BE2C (cell line): ENCODE measurements at regions not wholly inside any gene's neighbourhood (a gene's known extent, or its start where the extent isn't known, plus 50 kb on each side); places are given as distances from the start of the nearest gene placed in this dataset.
"Not testable (repeated sequence)": the region's sequence is repeated elsewhere in the genome, so short reads cannot be mapped to it uniquely, and the experiment has no call there.

Source experiments
- DNase-seq: peaks from one replicate; pipeline ENCODE4 v3.0.0-alpha.2; 2020
- H3K27me3 ChIP-seq: fragments of 250-450 bp; sonication (Bioruptor Pico); 2 replicates; pipeline ENCODE4 v1.5.1; 2020; ENCODE audit warnings: mild to moderate bottlenecking
- H3K36me3 ChIP-seq: fragments of 250-450 bp; sonication (Bioruptor Pico); 2 replicates; pipeline ENCODE4 v1.5.1; 2020; ENCODE audit warnings: mild to moderate bottlenecking
- H3K4me1 ChIP-seq: fragments of 250-450 bp; sonication (Bioruptor Pico); 2 replicates; pipeline ENCODE4 v1.5.1; 2020
- H3K4me3 ChIP-seq: 2 replicates; pipeline ENCODE4 v1.5.1; 2011; ENCODE audit warnings: low read depth, low read length
- H3K9me3 ChIP-seq: fragments of 250-450 bp; sonication (Bioruptor Pico); 2 replicates; pipeline ENCODE4 v1.5.1; 2020
- TF ChIP-seq, protein P1 (sequence below): IDR thresholded peaks from 2 replicates; pipeline ENCODE4 v1.5.1; 2012; ENCODE audit warnings: mild to moderate bottlenecking, low read depth, low read length

DNA sequence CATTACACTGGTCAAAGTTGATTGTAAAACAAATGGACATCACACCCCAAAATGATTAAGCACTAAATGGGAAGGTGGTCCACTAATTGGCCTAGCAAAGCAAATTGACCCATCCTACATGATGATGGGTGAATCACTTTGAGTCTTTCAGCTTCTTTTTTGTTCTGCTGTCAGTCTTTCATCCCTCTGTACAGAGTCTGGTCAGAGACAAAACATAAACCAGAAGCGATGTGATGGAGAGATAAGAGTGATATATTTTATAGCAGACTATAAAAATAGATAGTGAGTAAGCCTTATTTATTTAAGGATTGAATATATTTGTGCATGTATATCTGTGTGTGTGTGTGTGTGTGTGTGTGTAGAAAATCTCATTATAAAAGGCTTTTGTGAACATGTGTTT lies 618.4 kb upstream of the SOX9 start:
- H3K4me1 ChIP-seq: peaks cover 18% of the 10 kb centered on the region
- TF ChIP-seq, protein P1, sequence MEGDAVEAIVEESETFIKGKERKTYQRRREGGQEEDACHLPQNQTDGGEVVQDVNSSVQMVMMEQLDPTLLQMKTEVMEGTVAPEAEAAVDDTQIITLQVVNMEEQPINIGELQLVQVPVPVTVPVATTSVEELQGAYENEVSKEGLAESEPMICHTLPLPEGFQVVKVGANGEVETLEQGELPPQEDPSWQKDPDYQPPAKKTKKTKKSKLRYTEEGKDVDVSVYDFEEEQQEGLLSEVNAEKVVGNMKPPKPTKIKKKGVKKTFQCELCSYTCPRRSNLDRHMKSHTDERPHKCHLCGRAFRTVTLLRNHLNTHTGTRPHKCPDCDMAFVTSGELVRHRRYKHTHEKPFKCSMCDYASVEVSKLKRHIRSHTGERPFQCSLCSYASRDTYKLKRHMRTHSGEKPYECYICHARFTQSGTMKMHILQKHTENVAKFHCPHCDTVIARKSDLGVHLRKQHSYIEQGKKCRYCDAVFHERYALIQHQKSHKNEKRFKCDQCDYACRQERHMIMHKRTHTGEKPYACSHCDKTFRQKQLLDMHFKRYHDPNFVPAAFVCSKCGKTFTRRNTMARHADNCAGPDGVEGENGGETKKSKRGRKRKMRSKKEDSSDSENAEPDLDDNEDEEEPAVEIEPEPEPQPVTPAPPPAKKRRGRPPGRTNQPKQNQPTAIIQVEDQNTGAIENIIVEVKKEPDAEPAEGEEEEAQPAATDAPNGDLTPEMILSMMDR: no peak

DNA sequence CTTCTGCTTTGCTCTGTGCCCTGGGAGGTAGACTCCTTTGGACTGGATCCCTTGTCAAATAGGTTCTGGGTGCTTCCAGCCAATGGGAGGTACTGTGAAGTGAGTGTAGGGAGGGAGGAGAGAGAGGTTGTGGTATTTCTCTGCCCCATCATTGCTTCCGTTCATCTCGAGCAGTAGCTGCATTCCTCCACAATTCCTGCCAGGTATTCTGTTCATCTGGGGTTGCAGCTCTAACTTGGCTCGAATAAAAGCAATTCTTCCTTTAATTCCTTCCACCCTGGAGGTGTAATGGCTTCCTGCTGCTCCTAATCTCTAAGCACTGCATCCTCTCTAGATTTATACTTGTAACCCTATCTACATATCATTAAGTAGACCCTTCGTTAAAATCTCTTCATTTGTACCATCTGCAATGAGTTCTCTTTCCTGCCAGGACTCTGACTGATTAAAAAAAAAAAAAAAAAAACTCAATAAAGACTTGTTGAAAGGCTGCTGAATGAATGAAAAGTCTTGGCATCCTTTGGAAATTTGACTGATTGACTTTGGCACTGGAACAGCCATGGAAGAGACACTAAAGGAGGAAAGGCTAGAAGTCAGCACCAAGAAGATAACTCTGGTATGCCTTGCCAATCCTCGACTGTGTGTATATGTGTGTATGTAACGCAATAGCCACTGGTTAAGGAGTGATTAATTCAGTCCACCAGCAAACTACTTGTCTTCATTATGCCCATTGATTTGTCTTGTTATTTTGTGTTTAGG lies 616.9 kb upstream of the SOX9 start:
- H3K9me3 ChIP-seq: no peaks in the 10 kb centered on the region
- DNase-seq: no peak
- no peaks in the 10 kb centered on the region for H3K27me3 ChIP-seq
- no peak overlapping the region for H3K4me3 ChIP-seq
- no peaks in the 10 kb centered on the region for H3K36me3 ChIP-seq
- peaks cover 18% of the 10 kb centered on the region for H3K4me1 ChIP-seq
- TF ChIP-seq, protein P1: no peak

More for the DNA sequence above, 618.4 kb upstream of the SOX9 start:
- Histone ChIP-seq H3K4me3 (no peak overlapping the region), H3K9me3 (no peaks in the 10 kb centered on the region), H3K36me3 (no peaks in the 10 kb centered on the region), H3K27me3 (no peaks in the 10 kb centered on the region)
- DNase-seq: no peak

DNA sequence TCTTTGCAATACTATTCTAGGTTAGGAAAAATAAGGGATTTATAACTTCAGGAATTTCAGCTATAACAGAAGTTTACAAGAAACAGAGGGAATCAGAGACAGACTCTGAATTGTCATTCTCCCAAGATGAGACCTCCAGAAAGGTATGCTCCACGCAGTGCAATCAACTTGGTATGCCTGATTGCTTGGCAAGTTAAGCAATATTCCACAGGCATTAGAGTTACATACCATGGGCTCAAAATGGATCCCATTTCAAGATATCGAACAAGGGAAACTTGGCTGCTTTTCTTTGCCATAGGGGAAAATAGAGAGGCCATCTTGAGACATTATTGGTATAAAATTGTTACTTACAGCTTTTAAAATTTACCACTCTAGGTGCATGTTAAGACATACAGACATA lies 615.6 kb upstream of the SOX9 start:
- no peak for DNase-seq
- H3K4me3 ChIP-seq: no peak overlapping the region
- TF ChIP-seq, protein P1: no peak

DNA sequence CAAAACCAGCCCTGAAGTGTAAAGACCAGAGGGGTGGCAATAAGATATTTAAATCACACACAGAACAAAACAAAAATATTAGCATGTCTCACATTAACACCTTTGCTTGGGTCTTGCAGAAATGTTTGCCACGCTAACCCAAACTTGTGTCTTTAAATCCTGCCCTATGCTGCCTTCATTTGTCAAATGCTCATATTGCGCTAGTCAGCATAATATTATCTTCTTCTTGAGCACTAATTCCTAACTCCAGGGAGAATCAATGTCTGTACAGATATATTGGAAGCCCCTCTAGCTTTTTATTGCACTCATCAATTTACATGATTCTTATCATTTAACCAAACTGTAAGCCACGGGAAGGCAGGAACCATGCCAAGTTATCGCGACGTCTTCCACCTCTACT lies 614.8 kb upstream of the SOX9 start:
- no peaks in the 10 kb centered on the region for H3K36me3 ChIP-seq
- no peak overlapping the region for H3K4me3 ChIP-seq
- TF ChIP-seq, protein P1: no peak
- no peak for DNase-seq
- no peaks in the 10 kb centered on the region for H3K27me3 ChIP-seq
- H3K9me3 ChIP-seq: no peaks in the 10 kb centered on the region
- peaks cover 18% of the 10 kb centered on the region for H3K4me1 ChIP-seq

More for the DNA sequence above, 615.6 kb upstream of the SOX9 start:
- Histone ChIP-seq H3K9me3 (no peaks in the 10 kb centered on the region), H3K4me1 (peaks cover 18% of the 10 kb centered on the region), H3K36me3 (no peaks in the 10 kb centered on the region), H3K27me3 (no peaks in the 10 kb centered on the region)

DNA sequence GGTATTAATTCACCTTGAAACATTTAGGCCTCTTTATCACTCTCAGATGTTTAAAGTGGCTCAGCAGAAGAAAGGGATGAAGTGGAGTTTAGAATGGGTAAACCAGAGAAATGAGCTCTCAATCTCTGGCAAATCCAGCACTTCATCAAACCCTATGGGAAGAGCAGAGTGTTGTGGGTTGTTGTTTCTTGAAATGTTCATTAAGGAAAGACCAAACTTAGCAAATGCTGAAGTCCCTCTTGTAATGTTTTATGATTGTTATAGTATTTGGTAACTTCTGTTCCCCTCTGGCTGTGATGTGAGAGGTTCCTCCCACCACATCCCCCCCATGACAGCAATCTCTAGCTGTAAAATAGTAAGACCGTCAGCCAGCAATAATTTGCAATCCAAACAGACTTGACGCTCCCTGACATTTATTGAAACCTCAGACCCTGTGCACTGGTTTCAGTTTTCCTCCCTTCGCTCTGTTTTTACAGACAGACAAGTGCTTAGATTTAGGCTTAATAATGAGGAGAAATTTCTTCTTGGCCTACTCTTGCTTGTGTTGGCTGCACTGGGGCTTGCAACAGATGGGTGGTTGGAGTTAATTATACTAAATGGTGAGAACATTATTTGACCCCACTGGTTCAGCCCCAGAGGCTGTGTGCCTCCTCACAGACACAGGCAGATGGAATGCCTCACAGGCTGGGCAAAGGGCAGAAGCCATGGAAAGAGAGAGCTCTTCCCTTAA lies 609.4 kb upstream of the SOX9 start:
- no peaks in the 10 kb centered on the region for H3K36me3 ChIP-seq
- no peak for DNase-seq
- H3K9me3 ChIP-seq: no peaks in the 10 kb centered on the region
- no peaks in the 10 kb centered on the region for H3K27me3 ChIP-seq
- H3K4me3 ChIP-seq: no peak overlapping the region
- H3K4me1 ChIP-seq: peaks cover 2% of the 10 kb centered on the region
- TF ChIP-seq, protein P1: no peak

DNA sequence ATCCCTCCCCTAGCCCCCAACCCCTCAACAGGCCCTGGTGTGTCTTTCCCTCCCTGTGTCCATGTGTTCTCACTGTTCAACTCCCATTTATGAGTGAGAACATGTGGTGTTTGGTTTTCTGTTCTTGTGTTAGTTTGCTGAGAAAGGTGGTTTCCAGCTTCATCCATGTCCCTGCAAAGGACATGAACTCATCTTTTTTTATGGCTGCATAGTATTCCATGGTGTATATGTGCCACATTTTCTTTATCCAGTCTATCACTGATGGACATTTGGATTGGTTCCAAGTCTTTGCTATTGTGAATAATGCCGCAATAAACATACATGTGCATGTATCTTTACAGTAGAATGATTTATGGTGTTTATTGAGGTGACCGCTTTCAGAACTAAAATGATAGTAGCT lies 607.1 kb upstream of the SOX9 start:
- not testable (repeated sequence) for H3K27me3 ChIP-seq, H3K9me3 ChIP-seq, DNase-seq, H3K4me1 ChIP-seq, H3K4me3 ChIP-seq, H3K36me3 ChIP-seq
